Upper lobe of right lung (tissue), 1 donor: ENCODE measurements at regions not wholly inside any gene's neighbourhood (a gene's known extent, or its start where the extent isn't known, plus 50 kb on each side); places are given as distances from the start of the nearest gene placed in this dataset.

Source experiments
- ATAC-seq: fragments of 200-7000 bp; cut with Tn5 transposase; one replicate; pipeline ENCODE4 v1.9.1; 2020; ENCODE audit warnings: mild to moderate bottlenecking, moderate library complexity
- DNase-seq: peaks from one replicate; pipeline ENCODE4 v3.0.0-alpha.2; 2020
- H3K27ac ChIP-seq: fragments of 200-600 bp; one replicate; pipeline ENCODE4 v1.8.0; 2022
- H3K27me3 ChIP-seq: fragments of 200-600 bp; one replicate; pipeline ENCODE4 v1.8.0; 2022; ENCODE audit warnings: mild to moderate bottlenecking
- H3K36me3 ChIP-seq: fragments of 200-600 bp; one replicate; pipeline ENCODE4 v1.8.0; 2022
- H3K4me1 ChIP-seq: fragments of 200-600 bp; one replicate; pipeline ENCODE4 v1.8.0; 2022
- H3K4me3 ChIP-seq: fragments of 200-600 bp; one replicate; pipeline ENCODE4 v1.8.0; 2022; ENCODE audit warnings: mild to moderate bottlenecking
- H3K9me3 ChIP-seq: fragments of 200-600 bp; one replicate; pipeline ENCODE4 v1.8.0; 2022
- CTCF ChIP-seq: fragments of 200-600 bp; IDR thresholded peaks from one replicate; pipeline ENCODE4 v1.8.0; 2022; ENCODE audit warnings: antibody characterized with exemption
- intact Hi-C: fragments of 100-400 bp; cut with DNase I; formaldehyde crosslinking; loops from one replicate; pipeline ENCODE4 v1.11.0; 2022
- donor health status: DM: no; HTN: yes; CAD: no; lungs with severe emphysema.

GRCh38 chr3:10723991-10724390, 92.0 kb upstream of the SLC6A11 start:
- H3K36me3 ChIP-seq, result no peaks in the 10 kb centered on the region

GRCh38 chr3:10725067-10725466, 91.0 kb upstream of the SLC6A11 start:
- TF ChIP-seq CTCF, result no peak
- Histone ChIP-seq H3K4me3 (no peak overlapping the region), H3K9me3 (no peaks in the 10 kb centered on the region), H3K27me3 (peaks cover 5% of the 10 kb centered on the region), H3K27ac (no peak overlapping the region), H3K4me1 (no peaks in the 10 kb centered on the region), H3K36me3 (no peaks in the 10 kb centered on the region)
- ATAC-seq (no peak), DNase-seq (no peak)
- intact Hi-C loops, result no loop called here

More at GRCh38 chr3:10723991-10724390, 92.0 kb upstream of the SLC6A11 start:
- intact Hi-C loops, result no loop called here
- DNase-seq, result no peak
- Histone ChIP-seq H3K4me3 (no peak overlapping the region), H3K4me1 (no peaks in the 10 kb centered on the region), H3K27ac (no peak overlapping the region), H3K27me3 (peaks cover under 1% of the 10 kb centered on the region), H3K9me3 (no peaks in the 10 kb centered on the region)
- no peak for TF ChIP-seq CTCF
- ATAC-seq, result no peak

GRCh38 chr3:10725846-10726245, 90.2 kb upstream of the SLC6A11 start:
- DNase-seq, result no peak
- Histone ChIP-seq H3K4me1 (no peaks in the 10 kb centered on the region), H3K27ac (no peak overlapping the region), H3K27me3 (peaks cover 5% of the 10 kb centered on the region), H3K9me3 (no peaks in the 10 kb centered on the region), H3K4me3 (no peak overlapping the region), H3K36me3 (no peaks in the 10 kb centered on the region)
- intact Hi-C loops, result no loop called here
- ATAC-seq, result no peak
- no peak for TF ChIP-seq CTCF

- Histone ChIP-seq H3K4me1 (no peaks in the 10 kb centered on the region), H3K4me3 (no peak overlapping the region), H3K27me3 (peaks cover 5% of the 10 kb centered on the region), H3K36me3 (no peaks in the 10 kb centered on the region), H3K27ac (no peak overlapping the region), H3K9me3 (no peaks in the 10 kb centered on the region)
- no peak for TF ChIP-seq CTCF
- intact Hi-C loops, result no loop called here
- ATAC-seq, result no peak
- DNase-seq, result no peak
Measured at GRCh38 chr3:10726787-10727186, 89.2 kb upstream of the SLC6A11 start.

GRCh38 chr3:10729439-10729838, 86.6 kb upstream of the SLC6A11 start:
- H3K9me3 ChIP-seq, result peaks cover 12% of the 10 kb centered on the region
- no peak for TF ChIP-seq CTCF
- ATAC-seq, result no peak
- no peaks in the 10 kb centered on the region for H3K36me3 ChIP-seq
- no peak overlapping the region for H3K27ac ChIP-seq
- H3K27me3 ChIP-seq, result peaks cover 5% of the 10 kb centered on the region
- no peaks in the 10 kb centered on the region for H3K4me1 ChIP-seq
- intact Hi-C loops, result no loop called here
- DNase-seq, result no peak
- H3K4me3 ChIP-seq, result no peak overlapping the region

- Histone ChIP-seq H3K27me3 (peaks cover 12% of the 10 kb centered on the region), H3K4me3 (no peak overlapping the region), H3K27ac (no peak overlapping the region), H3K9me3 (peaks cover 12% of the 10 kb centered on the region), H3K4me1 (no peaks in the 10 kb centered on the region), H3K36me3 (no peaks in the 10 kb centered on the region)
- no peak for TF ChIP-seq CTCF
- ATAC-seq (no peak), DNase-seq (no peak)
- intact Hi-C loops, result no loop called here
Measured at GRCh38 chr3:10732292-10732691, 83.7 kb upstream of the SLC6A11 start.
